A549 (cell line): ENCODE measurements at regions not wholly inside any gene's neighbourhood (a gene's known extent, or its start where the extent isn't known, plus 50 kb on each side); places are given as distances from the start of the nearest gene placed in this dataset.
A peak's percentile ranks its signal among the peaks of the same experiment; 100 is the strongest.

Experiments
- ATAC-seq, 2 experiments: fragments of 200-7000 bp in 1 of 2; fragments of >200 bp in 1 of 2; cut with Nextera tagmentation in 1 of 2; cut with Tn5 transposase in 1 of 2; 3 replicates each; pipeline versions ENCODE4 v1.8.0 to v1.9.1; 2018 to 2020; ENCODE audit warnings: mild to moderate bottlenecking in 1 of 2, moderate library complexity in 1 of 2
- CTCF ChIA-PET: fragments of 300-600 bp; sonication (Branson Sonifier 250); formaldehyde crosslinking; extraction: SDS; loops from one replicate; lab custom pipeline; 2021; ENCODE audit warnings: antibody characterized with exemption, inconsistent platforms; lab: Yijun Ruan, JAX
- POLR2A ChIA-PET: fragments of 350-600 bp; formaldehyde crosslinking; extraction: SDS; loops from one replicate; lab custom pipeline; 2021; ENCODE audit warnings: antibody characterized with exemption, inconsistent platforms; lab: Yijun Ruan, JAX
- DNase-seq, 2 experiments: peaks; one replicate each; pipeline versions ENCODE4 v3.0.0 to v3.0.0-alpha.2; 2011 to 2016; ENCODE audit warnings: low read depth in 1 of 2, low spot score in 1 of 2
- FAIRE-seq: peaks from 2 replicates; lab custom pipeline; 2011; peaks lifted over from hg19 to GRCh38; lab: Jason Lieb, UNC
- H3K27ac ChIP-seq, 2 experiments: fragments of >200 bp; sonication (Bioruptor Twin); formaldehyde crosslinking; 3 replicates each; pipeline ENCODE4 v1.5.1; 2016 to 2017
- H3K4me1 ChIP-seq: fragments of >200 bp; sonication (Bioruptor Twin); formaldehyde crosslinking; 3 replicates; pipeline ENCODE4 v1.6.1; 2016
- H3K4me2 ChIP-seq: fragments of >200 bp; sonication (Bioruptor Twin); formaldehyde crosslinking; 3 replicates; pipeline ENCODE4 v1.6.1; 2016
- H3K4me3 ChIP-seq: fragments of >200 bp; sonication (Bioruptor Twin); formaldehyde crosslinking; 3 replicates; pipeline ENCODE4 v1.5.1; 2016
- H3K9me3 ChIP-seq: fragments of >200 bp; sonication (Bioruptor Twin); formaldehyde crosslinking; 3 replicates; pipeline ENCODE4 v1.6.1; 2016
- CBX2 ChIP-seq: fragments of 200-600 bp; sonication (generic); IDR thresholded peaks from 2 replicates; pipeline ENCODE4 v1.6.1; 2016; ENCODE audit warnings: low read depth, mild to moderate bottlenecking, borderline replicate concordance
- CHD2 ChIP-seq: fragments of 150-350 bp; IDR thresholded peaks from 2 replicates; pipeline ENCODE4 v1.6.1; 2014; ENCODE audit warnings: low read length; ENCODE audit not compliant: partially characterized antibody
- E2F6 ChIP-seq: IDR thresholded peaks from 2 replicates; pipeline ENCODE4 v1.6.1; 2012; ENCODE audit warnings: low read depth, borderline replicate concordance
- EHMT2 ChIP-seq: fragments of 200-600 bp; sonication (generic); IDR thresholded peaks from 2 replicates; pipeline ENCODE4 v1.6.1; 2016; ENCODE audit warnings: antibody characterized with exemption, low read depth, mild to moderate bottlenecking, moderate library complexity
- HEYL ChIP-seq: fragments of 250-450 bp; sonication (Bioruptor Pico); IDR thresholded peaks from 2 replicates; pipeline ENCODE4 v1.8.0; 2021; ENCODE audit warnings: mild to moderate bottlenecking, moderate library complexity
- HOXB13 ChIP-seq: fragments of 250-450 bp; sonication (Bioruptor Pico); IDR thresholded peaks from 2 replicates; pipeline ENCODE4 v1.5.0; 2020; ENCODE audit warnings: low read depth, mild to moderate bottlenecking, moderate library complexity
- HOXB5 ChIP-seq: fragments of 250-450 bp; sonication (Bioruptor Pico); IDR thresholded peaks from 2 replicates; pipeline ENCODE4 v1.5.0; 2020; ENCODE audit warnings: mild to moderate bottlenecking, moderate library complexity
- JUN ChIP-seq, 2 experiments: fragments of >200 bp; sonication (Bioruptor Twin); formaldehyde crosslinking; IDR thresholded peaks; 2 replicates in 1 of 2; 3 replicates in 1 of 2; pipeline ENCODE4 v1.6.1; 2016 to 2017
- MAFK ChIP-seq: fragments of 450-650 bp; IDR thresholded peaks from 2 replicates; pipeline ENCODE4 v1.6.1; 2014; ENCODE audit not compliant: partially characterized antibody
- MYC ChIP-seq: IDR thresholded peaks from 2 replicates; pipeline ENCODE4 v1.6.1; 2012; ENCODE audit warnings: mild to moderate bottlenecking, inconsistent platforms, low read length, improper control_type of control experiment, borderline replicate concordance
- NPAS2 ChIP-seq: fragments of 250-450 bp; sonication (Bioruptor Pico); IDR thresholded peaks from 2 replicates; pipeline ENCODE4 v1.8.0; 2022; ENCODE audit warnings: mild to moderate bottlenecking, moderate library complexity, borderline replicate concordance
- RAD21 ChIP-seq, 2 experiments: fragments of >200 bp in 1 of 2; sonication (Bioruptor Twin) in 1 of 2; formaldehyde crosslinking in 1 of 2; IDR thresholded peaks in 1 of 2; conservative IDR thresholded peaks in 1 of 2; 2 replicates in 1 of 2; 3 replicates in 1 of 2; pipeline ENCODE4 v1.6.1; 2012 to 2018; ENCODE audit warnings: inconsistent platforms in 1 of 2
- RARB ChIP-seq: fragments of 250-450 bp; sonication (Bioruptor Pico); IDR thresholded peaks from 2 replicates; pipeline ENCODE4 v1.8.0; 2021; ENCODE audit warnings: mild to moderate bottlenecking, moderate library complexity
- RCOR1 ChIP-seq: fragments of 150-350 bp; IDR thresholded peaks from 2 replicates; pipeline ENCODE4 v1.6.1; 2014; ENCODE audit warnings: antibody characterized with exemption, low read length, low read depth
- SMC3 ChIP-seq: fragments of >200 bp; sonication (Bioruptor Twin); formaldehyde crosslinking; IDR thresholded peaks from 3 replicates; pipeline ENCODE4 v1.6.1; 2018; ENCODE audit warnings: inconsistent platforms
- TFCP2L1 ChIP-seq: fragments of 250-450 bp; sonication (Bioruptor Pico); IDR thresholded peaks from 2 replicates; pipeline ENCODE4 v1.5.0; 2021; ENCODE audit warnings: mild to moderate bottlenecking
- USF2 ChIP-seq: fragments of 450-650 bp; IDR thresholded peaks from 2 replicates; pipeline ENCODE4 v1.6.1; 2014; ENCODE audit warnings: antibody characterized with exemption
- WGBS: methylation state at CpG from one replicate; pipeline ENCODE4 v1.1.6; 2017; ENCODE audit errors: missing lambda C conversion rate; 5-methylcytosine and 5-hydroxymethylcytosine counted together
- TF ChIP-seq, protein P1 (sequence below): fragments of >200 bp; sonication (Bioruptor Twin); formaldehyde crosslinking; IDR thresholded peaks from 3 replicates; pipeline ENCODE4 v1.6.1; 2016
- TF ChIP-seq, protein P2 (sequence below): IDR thresholded peaks from 2 replicates; pipeline ENCODE4 v1.6.1; 2012
- TF ChIP-seq, protein P3 (sequence below): fragments of >200 bp; sonication (Bioruptor Twin); formaldehyde crosslinking; IDR thresholded peaks from 3 replicates; pipeline ENCODE4 v1.5.1; 2016

- no peak for FAIRE-seq
- DNase-seq: no peak
- ChIA-PET CTCF (no interaction called here), POLR2A (no interaction called here)
- Histone ChIP-seq H3K9me3 (no peaks in the 10 kb centered on the region), H3K4me1 (no peaks in the 10 kb centered on the region), H3K4me2 (no peak overlapping the region), H3K4me3 (no peak overlapping the region), H3K27ac (no peak overlapping the region)
- no peak for ATAC-seq
- 71% methylated on average over 15 of the region's 15 CpGs for WGBS
- TF ChIP-seq CBX2 (no peak), MAFK (peak; percentile 79)
Measured at GRCh38 chr16:54207837-54208236, 78.8 kb downstream of the IRX3 start.

- no peaks in the 10 kb centered on the region for H3K9me3 ChIP-seq
- no peak overlapping the region for H3K4me2 ChIP-seq
- no peak overlapping the region for H3K4me3 ChIP-seq
- ChIA-PET POLR2A (no interaction called here), CTCF (no interaction called here)
- H3K4me1 ChIP-seq: no peaks in the 10 kb centered on the region
- DNase-seq (no peak), FAIRE-seq (no peak), ATAC-seq (no peak)
- TF ChIP-seq MYC (no peak), NPAS2 (CRISPR knock-in tag) (no peak), E2F6 (no peak)
- no peak overlapping the region for H3K27ac ChIP-seq
- whole genome bisulfite sequencing: 42% methylated on average over 5 of the region's 7 CpGs
Measured at GRCh38 chr16:54204756-54205155, 81.8 kb downstream of the IRX3 start.

DNA sequence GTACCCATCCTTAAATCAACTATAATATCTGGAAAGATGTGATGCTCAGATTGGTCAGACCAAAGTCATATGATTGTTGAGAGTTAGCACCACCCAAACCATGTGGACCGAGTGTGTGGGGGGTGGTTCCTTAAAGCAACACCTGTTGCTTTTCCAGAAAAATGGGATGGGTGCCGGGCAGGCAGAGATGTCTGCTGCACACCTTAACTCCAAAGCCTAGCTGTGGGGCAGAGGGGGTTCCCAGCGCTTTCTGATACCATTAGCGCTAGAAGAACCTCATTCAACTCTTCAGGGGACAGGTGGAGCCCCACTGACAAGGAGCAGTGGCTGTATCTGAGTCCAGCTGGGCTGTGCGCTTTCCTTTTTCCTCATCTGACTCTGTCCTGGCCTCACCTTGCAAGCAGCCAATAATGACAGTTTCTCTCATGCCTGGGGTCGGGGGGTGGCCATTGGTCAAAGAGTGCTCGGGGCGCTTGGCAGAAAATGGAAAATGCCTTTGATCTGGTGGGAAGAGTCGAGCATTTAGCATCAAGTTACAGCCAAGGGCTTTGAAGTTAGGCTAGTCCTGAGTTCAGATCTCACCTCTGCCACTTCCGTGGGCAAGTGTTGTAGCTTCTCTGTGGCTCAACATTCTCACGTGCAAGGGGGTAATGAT lies 82.6 kb downstream of the IRX3 start:
- no peak overlapping the region for H3K4me3 ChIP-seq
- no peaks in the 10 kb centered on the region for H3K4me1 ChIP-seq
- no peak overlapping the region for H3K27ac ChIP-seq
- TF ChIP-seq HOXB5 (no peak), NPAS2 (CRISPR knock-in tag) (no peak), USF2 (no peak), TFCP2L1 (no peak), SMC3 (no peak), RCOR1 (no peak), HOXB13 (CRISPR knock-in tag) (no peak), RAD21 (conservative IDR thresholded peaks at IDR 0.05 in 1 of 2, IDR thresholded peaks at IDR 0.05 in 1 of 2) (no peak), EHMT2 (no peak), HEYL (CRISPR knock-in tag) (no peak), RARB (CRISPR knock-in tag) (no peak), CHD2 (no peak), JUN (IDR thresholded peaks at IDR 0.05) (no peak)
- TF ChIP-seq, protein P1, sequence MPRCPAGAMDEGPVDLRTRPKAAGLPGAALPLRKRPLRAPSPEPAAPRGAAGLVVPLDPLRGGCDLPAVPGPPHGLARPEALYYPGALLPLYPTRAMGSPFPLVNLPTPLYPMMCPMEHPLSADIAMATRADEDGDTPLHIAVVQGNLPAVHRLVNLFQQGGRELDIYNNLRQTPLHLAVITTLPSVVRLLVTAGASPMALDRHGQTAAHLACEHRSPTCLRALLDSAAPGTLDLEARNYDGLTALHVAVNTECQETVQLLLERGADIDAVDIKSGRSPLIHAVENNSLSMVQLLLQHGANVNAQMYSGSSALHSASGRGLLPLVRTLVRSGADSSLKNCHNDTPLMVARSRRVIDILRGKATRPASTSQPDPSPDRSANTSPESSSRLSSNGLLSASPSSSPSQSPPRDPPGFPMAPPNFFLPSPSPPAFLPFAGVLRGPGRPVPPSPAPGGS: no peak
- TF ChIP-seq, protein P2, sequence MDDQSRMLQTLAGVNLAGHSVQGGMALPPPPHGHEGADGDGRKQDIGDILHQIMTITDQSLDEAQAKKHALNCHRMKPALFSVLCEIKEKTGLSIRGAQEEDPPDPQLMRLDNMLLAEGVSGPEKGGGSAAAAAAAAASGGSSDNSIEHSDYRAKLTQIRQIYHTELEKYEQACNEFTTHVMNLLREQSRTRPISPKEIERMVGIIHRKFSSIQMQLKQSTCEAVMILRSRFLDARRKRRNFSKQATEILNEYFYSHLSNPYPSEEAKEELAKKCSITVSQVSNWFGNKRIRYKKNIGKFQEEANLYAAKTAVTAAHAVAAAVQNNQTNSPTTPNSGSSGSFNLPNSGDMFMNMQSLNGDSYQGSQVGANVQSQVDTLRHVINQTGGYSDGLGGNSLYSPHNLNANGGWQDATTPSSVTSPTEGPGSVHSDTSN: no peak
- TF ChIP-seq, protein P3, sequence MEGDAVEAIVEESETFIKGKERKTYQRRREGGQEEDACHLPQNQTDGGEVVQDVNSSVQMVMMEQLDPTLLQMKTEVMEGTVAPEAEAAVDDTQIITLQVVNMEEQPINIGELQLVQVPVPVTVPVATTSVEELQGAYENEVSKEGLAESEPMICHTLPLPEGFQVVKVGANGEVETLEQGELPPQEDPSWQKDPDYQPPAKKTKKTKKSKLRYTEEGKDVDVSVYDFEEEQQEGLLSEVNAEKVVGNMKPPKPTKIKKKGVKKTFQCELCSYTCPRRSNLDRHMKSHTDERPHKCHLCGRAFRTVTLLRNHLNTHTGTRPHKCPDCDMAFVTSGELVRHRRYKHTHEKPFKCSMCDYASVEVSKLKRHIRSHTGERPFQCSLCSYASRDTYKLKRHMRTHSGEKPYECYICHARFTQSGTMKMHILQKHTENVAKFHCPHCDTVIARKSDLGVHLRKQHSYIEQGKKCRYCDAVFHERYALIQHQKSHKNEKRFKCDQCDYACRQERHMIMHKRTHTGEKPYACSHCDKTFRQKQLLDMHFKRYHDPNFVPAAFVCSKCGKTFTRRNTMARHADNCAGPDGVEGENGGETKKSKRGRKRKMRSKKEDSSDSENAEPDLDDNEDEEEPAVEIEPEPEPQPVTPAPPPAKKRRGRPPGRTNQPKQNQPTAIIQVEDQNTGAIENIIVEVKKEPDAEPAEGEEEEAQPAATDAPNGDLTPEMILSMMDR: no peak
- TF ChIP-seq, all 56 proteins: peak for 0
- DNase-seq: no peak
- POLR2A ChIA-PET: no interaction called here
- CTCF ChIA-PET: no interaction called here
- WGBS: 44% methylated on average over 11 of the region's 11 CpGs
- Histone ChIP-seq H3K4me2 (no peak overlapping the region), H3K9me3 (no peaks in the 10 kb centered on the region)
- FAIRE-seq: no peak
- no peak for ATAC-seq
